NCI-H748 (cell line): ENCODE measurements at regions not wholly inside any gene's neighbourhood (a gene's known extent, or its start where the extent isn't known, plus 50 kb on each side); places are given as distances from the start of the nearest gene placed in this dataset.

ENCODE experiments used
- DNase-seq: peaks from one replicate; lab custom pipeline; 2025; ENCODE audit not compliant: unreplicated experiment; lab: John Stamatoyannopoulos, UW

GRCh38 chr20:11833825-11834224 is 83.9 kb upstream of the BTBD3 start:
- DNase-seq: no peak

GRCh38 chr20:11838076-11838636 is 79.5 kb upstream of the BTBD3 start:
- no peak for DNase-seq

GRCh38 chr20:11841972-11842461 is 75.7 kb upstream of the BTBD3 start:
- no peak for DNase-seq

GRCh38 chr20:11843289-11843688 is 74.4 kb upstream of the BTBD3 start:
- DNase-seq: no peak

GRCh38 chr20:11844691-11845090 is 73.0 kb upstream of the BTBD3 start:
- no peak for DNase-seq

GRCh38 chr20:11845340-11845739 is 72.4 kb upstream of the BTBD3 start:
- no peak for DNase-seq

- DNase-seq: no peak
Observed at GRCh38 chr20:11846131-11846530, 71.6 kb upstream of the BTBD3 start.

- DNase-seq: peak; percentile 73
Observed at GRCh38 chr20:11847827-11848226, 69.9 kb upstream of the BTBD3 start.

- DNase-seq: peak; percentile 82
Observed at GRCh38 chr20:11849270-11849915, 68.3 kb upstream of the BTBD3 start.

GRCh38 chr20:11849976-11850670 is 67.6 kb upstream of the BTBD3 start:
- DNase-seq: peak; percentile 34

GRCh38 chr20:11850901-11851300 is 66.8 kb upstream of the BTBD3 start:
- no peak for DNase-seq

- no peak for DNase-seq
Observed at GRCh38 chr20:11851646-11852045, 66.0 kb upstream of the BTBD3 start.

GRCh38 chr20:11852189-11852588 is 65.5 kb upstream of the BTBD3 start:
- DNase-seq: no peak

- DNase-seq: no peak
Observed at GRCh38 chr20:11852811-11853210, 64.9 kb upstream of the BTBD3 start.

- no peak for DNase-seq
Observed at GRCh38 chr20:11853359-11853758, 64.3 kb upstream of the BTBD3 start.

GRCh38 chr20:11861479-11861878 is 56.2 kb upstream of the BTBD3 start:
- no peak for DNase-seq

- DNase-seq: no peak
Observed at GRCh38 chr20:11867291-11867919, 50.3 kb upstream of the BTBD3 start.
